AG09309 (cell line): ENCODE measurements at regions not wholly inside any gene's neighbourhood (a gene's known extent, or its start where the extent isn't known, plus 50 kb on each side); places are given as distances from the start of the nearest gene placed in this dataset.
A peak's percentile ranks its signal among the peaks of the same experiment; 100 is the strongest.
"Not testable (repeated sequence)": the region's sequence is repeated elsewhere in the genome, so short reads cannot be mapped to it uniquely, and the experiment has no call there.

Experiments
- DNase-seq: peaks from one replicate; pipeline ENCODE4 v3.0.0-alpha.2; 2010; ENCODE audit warnings: low read depth
- H3K4me3 ChIP-seq: 2 replicates; pipeline ENCODE4 v1.5.1; 2011; ENCODE audit warnings: mild to moderate bottlenecking, low read depth, low read length, moderate library complexity; ENCODE audit not compliant: control insufficient read depth
- TF ChIP-seq, protein P1 (sequence below): IDR thresholded peaks from 2 replicates; pipeline ENCODE4 v1.5.1; 2011; ENCODE audit warnings: mild to moderate bottlenecking, low read depth, low read length, inconsistent platforms; ENCODE audit not compliant: insufficient read depth, control insufficient read depth; ENCODE audit errors: missing control alignments

DNA sequence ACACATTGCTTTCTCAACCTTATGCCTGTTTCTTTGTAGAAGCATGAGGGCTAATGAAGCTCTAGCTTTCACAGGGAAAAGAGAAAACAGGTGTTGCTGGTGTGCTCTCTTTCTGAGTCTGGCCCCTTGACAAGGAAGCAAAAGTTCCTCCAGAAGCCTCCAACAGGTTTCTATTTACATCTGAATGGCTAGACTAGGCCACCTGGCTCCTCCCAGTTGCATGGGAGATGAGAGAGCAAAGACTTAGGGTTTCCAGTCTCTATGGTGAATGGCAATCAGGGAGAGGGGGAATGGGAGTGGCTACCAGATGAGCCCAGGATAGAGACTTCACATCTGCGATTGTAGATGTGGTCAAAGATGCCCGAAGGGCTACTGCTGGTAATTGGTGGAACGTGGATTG is 138.1 kb upstream of the PLXNC1 start:
- no peak for DNase-seq
- H3K4me3 ChIP-seq = no peak overlapping the region
- TF ChIP-seq, protein P1, sequence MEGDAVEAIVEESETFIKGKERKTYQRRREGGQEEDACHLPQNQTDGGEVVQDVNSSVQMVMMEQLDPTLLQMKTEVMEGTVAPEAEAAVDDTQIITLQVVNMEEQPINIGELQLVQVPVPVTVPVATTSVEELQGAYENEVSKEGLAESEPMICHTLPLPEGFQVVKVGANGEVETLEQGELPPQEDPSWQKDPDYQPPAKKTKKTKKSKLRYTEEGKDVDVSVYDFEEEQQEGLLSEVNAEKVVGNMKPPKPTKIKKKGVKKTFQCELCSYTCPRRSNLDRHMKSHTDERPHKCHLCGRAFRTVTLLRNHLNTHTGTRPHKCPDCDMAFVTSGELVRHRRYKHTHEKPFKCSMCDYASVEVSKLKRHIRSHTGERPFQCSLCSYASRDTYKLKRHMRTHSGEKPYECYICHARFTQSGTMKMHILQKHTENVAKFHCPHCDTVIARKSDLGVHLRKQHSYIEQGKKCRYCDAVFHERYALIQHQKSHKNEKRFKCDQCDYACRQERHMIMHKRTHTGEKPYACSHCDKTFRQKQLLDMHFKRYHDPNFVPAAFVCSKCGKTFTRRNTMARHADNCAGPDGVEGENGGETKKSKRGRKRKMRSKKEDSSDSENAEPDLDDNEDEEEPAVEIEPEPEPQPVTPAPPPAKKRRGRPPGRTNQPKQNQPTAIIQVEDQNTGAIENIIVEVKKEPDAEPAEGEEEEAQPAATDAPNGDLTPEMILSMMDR = no peak

DNA sequence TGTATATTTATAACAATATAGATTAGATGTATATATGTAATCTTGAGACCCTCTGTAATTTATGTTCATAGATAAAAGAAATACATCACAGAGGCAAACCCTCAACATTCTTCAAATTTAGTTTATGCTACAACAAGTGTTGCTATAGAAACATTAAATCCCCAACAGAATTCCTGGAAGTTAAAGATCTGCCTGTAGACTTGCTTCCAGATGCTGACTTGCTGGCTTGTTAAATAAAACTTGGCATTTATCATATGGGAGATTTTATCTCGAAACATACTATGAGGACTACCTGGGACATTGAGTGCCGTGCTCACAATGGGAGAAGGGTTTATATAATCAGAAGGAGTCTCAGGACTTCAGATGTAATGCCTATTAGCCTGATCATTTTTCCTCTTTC is 136.3 kb upstream of the PLXNC1 start:
- TF ChIP-seq, protein P1 = no peak
- no peak for DNase-seq
- no peak overlapping the region for H3K4me3 ChIP-seq

DNA sequence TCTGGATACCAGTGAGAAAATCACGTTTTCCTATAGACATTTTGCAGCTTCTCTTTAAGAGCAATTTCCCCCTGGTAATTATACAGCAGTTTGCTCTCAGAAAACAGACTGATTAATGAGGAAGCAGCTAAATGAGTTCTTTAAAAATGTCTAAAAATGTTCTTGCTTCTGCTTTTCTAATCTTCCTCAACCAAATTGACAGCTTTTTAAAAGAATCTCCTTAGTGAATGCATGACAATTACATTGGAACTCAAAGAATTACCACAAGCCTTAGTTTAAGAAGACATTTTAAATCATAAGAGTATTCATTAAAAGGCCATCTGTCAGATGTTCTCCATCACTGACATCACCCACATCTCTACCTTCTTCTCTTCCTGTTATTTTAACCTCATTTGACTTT is 135.8 kb upstream of the PLXNC1 start:
- TF ChIP-seq, protein P1 = no peak
- no peak overlapping the region for H3K4me3 ChIP-seq
- no peak for DNase-seq

DNA sequence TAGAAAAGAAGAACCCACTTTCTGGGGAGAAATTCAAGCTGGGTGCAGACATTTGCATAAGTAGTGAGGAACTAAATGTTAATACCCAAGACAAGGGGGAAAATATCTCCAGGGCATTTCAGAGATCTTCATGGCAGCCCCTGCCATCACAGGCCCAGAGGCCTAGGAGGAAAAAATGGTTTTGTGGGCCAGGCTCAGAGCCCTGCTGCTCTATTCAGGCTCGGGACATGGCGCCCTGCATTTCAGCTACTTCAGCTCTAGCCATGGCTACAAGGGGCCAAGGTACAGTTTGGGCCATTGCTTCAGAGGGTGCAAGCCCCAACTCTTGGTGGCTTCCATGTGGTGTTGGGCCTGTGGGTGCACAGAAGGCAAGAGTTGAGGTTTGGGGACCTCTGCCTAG is 131.1 kb upstream of the PLXNC1 start:
- not testable (repeated sequence) for DNase-seq, H3K4me3 ChIP-seq

DNA sequence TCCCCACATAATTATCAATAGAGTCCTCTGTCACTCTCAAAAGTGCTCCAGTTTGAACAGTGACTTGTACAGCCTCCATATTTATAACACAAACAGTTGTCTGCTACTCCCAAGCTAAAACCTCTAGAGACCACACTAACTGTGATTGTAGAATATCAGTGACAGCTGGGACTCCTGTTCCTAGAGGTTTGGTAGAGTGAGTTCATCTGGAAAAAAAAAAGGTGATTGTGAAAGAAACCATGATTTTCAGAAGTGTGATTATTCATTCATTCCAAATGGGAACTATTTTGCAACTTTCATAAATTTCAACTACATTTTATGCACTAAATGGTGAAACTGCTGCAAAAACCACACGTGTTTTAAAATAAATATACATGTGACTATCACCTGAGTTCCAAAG is 128.0 kb upstream of the PLXNC1 start:
- peak; percentile 20 for DNase-seq
- H3K4me3 ChIP-seq = no peak overlapping the region
- TF ChIP-seq, protein P1 = no peak

DNA sequence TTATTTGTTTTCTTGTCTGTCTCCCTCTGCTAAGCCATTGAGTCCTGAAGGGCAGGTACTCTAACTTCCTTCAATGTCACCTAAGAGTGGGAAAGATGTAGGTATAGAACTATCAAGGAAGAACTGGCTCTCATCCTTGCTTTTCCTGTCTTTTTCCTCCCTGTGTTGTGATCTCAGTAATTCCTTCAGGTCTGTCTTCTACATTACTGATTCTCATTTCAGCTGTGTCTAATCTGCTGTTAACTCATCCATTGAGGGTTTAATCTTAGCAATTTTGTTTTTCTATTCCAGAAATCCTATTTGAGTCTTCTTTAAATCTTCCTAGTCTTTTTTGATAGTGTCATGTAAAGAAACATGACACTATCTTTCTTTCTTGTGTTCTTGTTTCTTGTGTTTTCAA is 124.5 kb upstream of the PLXNC1 start:
- no peak overlapping the region for H3K4me3 ChIP-seq
- TF ChIP-seq, protein P1 = no peak
- no peak for DNase-seq

DNA sequence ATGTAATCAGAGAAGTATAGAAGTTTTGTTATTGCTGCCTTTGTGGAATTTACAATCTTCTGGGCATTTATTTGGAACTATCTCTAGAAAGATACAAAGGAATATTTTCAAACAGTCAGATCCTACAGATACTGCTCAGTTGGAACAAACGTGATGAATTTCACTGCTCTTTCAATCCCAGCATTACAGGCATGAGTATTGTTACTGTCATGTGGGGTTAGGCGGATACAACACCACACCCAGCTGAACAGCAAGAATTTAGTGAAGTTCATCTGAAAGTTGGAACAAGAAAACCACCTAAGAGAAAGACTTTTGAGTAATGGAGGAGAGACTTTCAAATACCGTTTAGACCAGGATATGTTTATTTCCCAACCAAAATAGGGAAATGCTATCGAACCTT is 123.3 kb upstream of the PLXNC1 start:
- H3K4me3 ChIP-seq = no peak overlapping the region
- DNase-seq = no peak
- TF ChIP-seq, protein P1 = no peak
